H9 (cell line): ENCODE measurements at regions not wholly inside any gene's neighbourhood (a gene's known extent, or its start where the extent isn't known, plus 50 kb on each side); places are given as distances from the start of the nearest gene placed in this dataset.

Experiments used
- DNase-seq: peaks from one replicate; pipeline ENCODE4 v3.0.0-alpha.2; 2017
- H2AFZ ChIP-seq: one replicate; pipeline ENCODE4 v1.6.1; 2013; ENCODE audit warnings: mild to moderate bottlenecking, low read length, control low read depth, moderate library complexity
- H2AK5ac ChIP-seq: 2 replicates; pipeline ENCODE4 v1.6.1; 2013; ENCODE audit warnings: low read length, control low read depth, mixed read lengths; ENCODE audit not compliant: insufficient read length
- H2BK120ac ChIP-seq: one replicate; pipeline ENCODE4 v1.6.1; 2013; ENCODE audit warnings: low read depth, mild to moderate bottlenecking, low read length, control low read depth, inconsistent platforms; ENCODE audit not compliant: poor library complexity, severe bottlenecking
- H2BK12ac ChIP-seq: 2 replicates; pipeline ENCODE4 v1.6.1; 2013; ENCODE audit warnings: low read length, control low read depth, mixed read lengths, low read depth; ENCODE audit not compliant: insufficient read length
- H2BK15ac ChIP-seq: 2 replicates; pipeline ENCODE4 v1.6.1; 2013; ENCODE audit warnings: low read depth, low read length, control low read depth
- H2BK20ac ChIP-seq: one replicate; pipeline ENCODE4 v1.6.1; 2013; ENCODE audit warnings: low read depth, mild to moderate bottlenecking, low read length, control low read depth, inconsistent platforms; ENCODE audit not compliant: poor library complexity, severe bottlenecking
- H2BK5ac ChIP-seq: 2 replicates; pipeline ENCODE4 v1.6.1; 2013; ENCODE audit warnings: low read length, control low read depth, mixed read lengths; ENCODE audit not compliant: insufficient read length
- H3K14ac ChIP-seq: 2 replicates; pipeline ENCODE4 v1.6.1; 2013; ENCODE audit warnings: low read length, control low read depth; ENCODE audit not compliant: insufficient read depth
- H3K18ac ChIP-seq: 2 replicates; pipeline ENCODE4 v1.6.1; 2013; ENCODE audit warnings: low read depth, mild to moderate bottlenecking, mixed read lengths, low read length, control low read depth; ENCODE audit not compliant: insufficient read length
- H3K23ac ChIP-seq: 2 replicates; pipeline ENCODE4 v1.6.1; 2013; ENCODE audit warnings: low read length, control low read depth, mixed read lengths, low read depth; ENCODE audit not compliant: insufficient read length
- H3K23me2 ChIP-seq: 2 replicates; pipeline ENCODE4 v1.6.1; 2013; ENCODE audit warnings: low read depth, mild to moderate bottlenecking, mixed read lengths, low read length, control low read depth; ENCODE audit not compliant: insufficient read length, poor library complexity, severe bottlenecking
- H3K27ac ChIP-seq: 2 replicates; pipeline ENCODE4 v1.5.1; 2013; ENCODE audit warnings: low read length, control low read depth, mixed read lengths, low read depth; ENCODE audit not compliant: insufficient read length
- H3K27me3 ChIP-seq: 2 replicates; pipeline ENCODE4 v1.6.1; 2013; ENCODE audit warnings: low read length, control low read depth, inconsistent platforms; ENCODE audit not compliant: insufficient read depth
- H3K4ac ChIP-seq: 2 replicates; pipeline ENCODE4 v1.6.1; 2013; ENCODE audit warnings: low read depth, mild to moderate bottlenecking, control low read depth, inconsistent platforms, low read length, moderate library complexity
- H3K4me1 ChIP-seq: 2 replicates; pipeline ENCODE4 v1.6.1; 2013; ENCODE audit warnings: low read length, control low read depth, inconsistent platforms; ENCODE audit not compliant: insufficient read depth
- H3K4me2 ChIP-seq: 2 replicates; pipeline ENCODE4 v1.6.1; 2013; ENCODE audit warnings: low read length, control low read depth, mixed read lengths; ENCODE audit not compliant: insufficient read length, insufficient read depth
- H3K56ac ChIP-seq: 2 replicates; pipeline ENCODE4 v1.6.1; 2013; ENCODE audit warnings: low read depth, mild to moderate bottlenecking, mixed read lengths, low read length, control low read depth; ENCODE audit not compliant: insufficient read length
- H3K79me1 ChIP-seq: 2 replicates; pipeline ENCODE4 v1.6.1; 2013; ENCODE audit warnings: low read depth, mild to moderate bottlenecking, moderate library complexity, low read length, control low read depth, inconsistent platforms; ENCODE audit not compliant: insufficient read depth, poor library complexity, severe bottlenecking
- H3K79me2 ChIP-seq: 2 replicates; pipeline ENCODE4 v1.6.1; 2013; ENCODE audit warnings: low read length, control low read depth, inconsistent platforms; ENCODE audit not compliant: insufficient read depth
- H3K9ac ChIP-seq: 2 replicates; pipeline ENCODE4 v1.6.1; 2013; ENCODE audit warnings: low read length, control low read depth, mixed read lengths; ENCODE audit not compliant: insufficient read length; ENCODE audit errors: extremely low read depth
- H3K9me3 ChIP-seq: one replicate; pipeline ENCODE4 v1.6.1; 2013; ENCODE audit warnings: low read depth, low read length, inconsistent platforms; ENCODE audit not compliant: control insufficient read depth
- H3T11ph ChIP-seq: one replicate; pipeline ENCODE4 v1.6.1; 2013; ENCODE audit warnings: mild to moderate bottlenecking, low read length, control low read depth, inconsistent platforms
- H4K20me1 ChIP-seq: one replicate; pipeline ENCODE4 v1.6.1; 2013; ENCODE audit not compliant: control insufficient read depth, insufficient read length, insufficient read depth
- H4K5ac ChIP-seq: 2 replicates; pipeline ENCODE4 v1.6.1; 2013; ENCODE audit warnings: low read depth, mild to moderate bottlenecking, mixed read lengths, low read length, control low read depth; ENCODE audit not compliant: insufficient read length
- H4K8ac ChIP-seq: replicated peaks from 2 replicates; pipeline ENCODE4 v1.6.1; 2013; ENCODE audit warnings: low read length, control low read depth, mixed read lengths, low read depth; ENCODE audit not compliant: insufficient read length
- H4K91ac ChIP-seq: 2 replicates; pipeline ENCODE4 v1.6.1; 2013; ENCODE audit warnings: low read depth, mild to moderate bottlenecking, moderate library complexity, mixed read lengths, low read length, control low read depth; ENCODE audit not compliant: insufficient read length
- H3K27ac Mint-ChIP-seq, 3 experiments: 2 replicates in 2 of 3; 3 replicates in 1 of 3; pipeline ENCODE4 v1.8.0; 2020 to 2021; ENCODE audit warnings: mixed read lengths in 3 of 3, mild to moderate bottlenecking in 1 of 3, moderate library complexity in 1 of 3
- H3K27me3 Mint-ChIP-seq: 2 replicates; pipeline ENCODE4 v1.8.0; 2021; ENCODE audit warnings: low read depth, mild to moderate bottlenecking, moderate library complexity, mixed read lengths
- H3K36me3 Mint-ChIP-seq, 3 experiments: 2 replicates in 2 of 3; 3 replicates in 1 of 3; pipeline ENCODE4 v1.8.0; 2020 to 2021; ENCODE audit warnings: low read depth in 3 of 3, mixed read lengths in 3 of 3; ENCODE audit not compliant: insufficient read depth in 1 of 3
- H3K4me1 Mint-ChIP-seq, 2 experiments: 2 replicates each; pipeline ENCODE4 v1.8.0; 2020; ENCODE audit warnings: mixed read lengths in 2 of 2
- H3K4me3 Mint-ChIP-seq, 2 experiments: 2 replicates in 1 of 2; 3 replicates in 1 of 2; pipeline ENCODE4 v1.8.0; 2020 to 2021; ENCODE audit warnings: mild to moderate bottlenecking in 2 of 2, mixed read lengths in 2 of 2, moderate library complexity in 1 of 2
- H3K9me3 Mint-ChIP-seq, 2 experiments: 2 replicates in 1 of 2; 3 replicates in 1 of 2; pipeline ENCODE4 v1.8.0; 2020; ENCODE audit warnings: mild to moderate bottlenecking in 2 of 2, mixed read lengths in 2 of 2, moderate library complexity in 1 of 2
- CTCF ChIP-seq: fragments of 200-600 bp; sonication (generic); conservative IDR thresholded peaks from 3 replicates; pipeline ENCODE4 v1.8.0; 2021; ENCODE audit warnings: antibody characterized with exemption, mild to moderate bottlenecking
- WGBS: extraction: QIAGEN DNeasy Blood & Tissue Kit; methylation state at CpG from one replicate; pipeline ENCODE4 v1.1.7; 2013; ENCODE audit warnings: missing lambda C conversion rate, low lambda C conversion rate, mixed read lengths; ENCODE audit not compliant: insufficient read length; ENCODE audit errors: extremely low coverage; 5-methylcytosine and 5-hydroxymethylcytosine counted together

- H3K23ac ChIP-seq: no peak overlapping the region
- H2BK15ac ChIP-seq: no peak overlapping the region
- no peaks in the 10 kb centered on the region for H3K27me3 ChIP-seq
- H3K27ac ChIP-seq: no peak overlapping the region
- WGBS: no CpG with 5 or more reads among the region's 1 CpG
- H3K79me2 ChIP-seq: no peaks in the 10 kb centered on the region
- no peak overlapping the region for H3T11ph ChIP-seq
- no peak for TF ChIP-seq CTCF
- no peaks in the 10 kb centered on the region for H3K36me3 Mint-ChIP-seq
- no peak overlapping the region for H3K4me2 ChIP-seq
- no peak overlapping the region for H4K91ac ChIP-seq
- H3K9me3 ChIP-seq: no peaks in the 10 kb centered on the region
- H2BK120ac ChIP-seq: no peak overlapping the region
- H3K18ac ChIP-seq: no peak overlapping the region
- H3K9ac ChIP-seq: no peak overlapping the region
- H2BK20ac ChIP-seq: no peak overlapping the region
- H4K5ac ChIP-seq: no peak overlapping the region
- no peak overlapping the region for H3K27ac Mint-ChIP-seq
- no peak overlapping the region for H2BK12ac ChIP-seq
- H3K23me2 ChIP-seq: no peaks in the 10 kb centered on the region
- H2AK5ac ChIP-seq: no peak overlapping the region
- no peak overlapping the region for H3K56ac ChIP-seq
- H2BK5ac ChIP-seq: no peak overlapping the region
- H3K4me1 Mint-ChIP-seq: peaks cover 3 to 6% of the 10 kb centered on the region in 2 experiments
- H3K14ac ChIP-seq: no peak overlapping the region
- DNase-seq: no peak
- H4K8ac ChIP-seq: no peak overlapping the region
- H2AFZ ChIP-seq: no peak overlapping the region
- H3K79me1 ChIP-seq: no peaks in the 10 kb centered on the region
- H3K9me3 Mint-ChIP-seq: no peaks in the 10 kb centered on the region
- H4K20me1 ChIP-seq: no peaks in the 10 kb centered on the region
- H3K4me3 Mint-ChIP-seq: no peak overlapping the region
- H3K4me1 ChIP-seq: no peaks in the 10 kb centered on the region
- H3K4ac ChIP-seq: no peak overlapping the region
- no peaks in the 10 kb centered on the region for H3K27me3 Mint-ChIP-seq
Measured at GRCh38 chr13:89204435-89204834, 1533.3 kb downstream of the SLITRK5 start.
